HL-60 (cell line): ENCODE measurements at regions not wholly inside any gene's neighbourhood (a gene's known extent, or its start where the extent isn't known, plus 50 kb on each side); places are given as distances from the start of the nearest gene placed in this dataset.

Experiments used
- TF ChIP-seq, protein P1 (sequence below): IDR thresholded peaks from one replicate; pipeline ENCODE4 v1.5.1; 2011; ENCODE audit warnings: low read length, control low read depth, inconsistent platforms; ENCODE audit not compliant: insufficient read depth
- TF ChIP-seq, protein P2 (sequence below): IDR thresholded peaks from 2 replicates; pipeline ENCODE4 v1.6.1; 2012; ENCODE audit warnings: low read depth; ENCODE audit not compliant: insufficient replicate concordance

DNA sequence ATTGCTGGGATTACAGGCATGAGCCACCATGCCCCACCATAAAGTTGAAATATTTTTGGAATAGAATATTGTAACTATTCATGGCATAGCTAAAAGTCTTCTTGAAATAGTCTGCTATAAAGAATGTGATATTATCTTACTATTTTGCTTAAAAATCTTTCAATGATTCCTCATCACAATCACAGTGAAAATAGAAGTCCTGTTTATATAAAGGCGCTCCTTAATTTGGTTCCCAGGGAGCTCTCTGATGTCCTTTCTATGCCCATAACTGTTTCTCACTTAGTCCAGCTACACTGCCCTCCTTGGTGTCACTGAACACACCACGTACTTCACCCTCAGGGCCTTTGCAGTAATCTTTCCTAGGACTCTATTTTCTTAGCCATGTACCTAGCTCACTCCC lies 331.7 kb upstream of the GIMD1 start:
- TF ChIP-seq, protein P1, sequence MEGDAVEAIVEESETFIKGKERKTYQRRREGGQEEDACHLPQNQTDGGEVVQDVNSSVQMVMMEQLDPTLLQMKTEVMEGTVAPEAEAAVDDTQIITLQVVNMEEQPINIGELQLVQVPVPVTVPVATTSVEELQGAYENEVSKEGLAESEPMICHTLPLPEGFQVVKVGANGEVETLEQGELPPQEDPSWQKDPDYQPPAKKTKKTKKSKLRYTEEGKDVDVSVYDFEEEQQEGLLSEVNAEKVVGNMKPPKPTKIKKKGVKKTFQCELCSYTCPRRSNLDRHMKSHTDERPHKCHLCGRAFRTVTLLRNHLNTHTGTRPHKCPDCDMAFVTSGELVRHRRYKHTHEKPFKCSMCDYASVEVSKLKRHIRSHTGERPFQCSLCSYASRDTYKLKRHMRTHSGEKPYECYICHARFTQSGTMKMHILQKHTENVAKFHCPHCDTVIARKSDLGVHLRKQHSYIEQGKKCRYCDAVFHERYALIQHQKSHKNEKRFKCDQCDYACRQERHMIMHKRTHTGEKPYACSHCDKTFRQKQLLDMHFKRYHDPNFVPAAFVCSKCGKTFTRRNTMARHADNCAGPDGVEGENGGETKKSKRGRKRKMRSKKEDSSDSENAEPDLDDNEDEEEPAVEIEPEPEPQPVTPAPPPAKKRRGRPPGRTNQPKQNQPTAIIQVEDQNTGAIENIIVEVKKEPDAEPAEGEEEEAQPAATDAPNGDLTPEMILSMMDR, result no peak
- TF ChIP-seq, protein P2, sequence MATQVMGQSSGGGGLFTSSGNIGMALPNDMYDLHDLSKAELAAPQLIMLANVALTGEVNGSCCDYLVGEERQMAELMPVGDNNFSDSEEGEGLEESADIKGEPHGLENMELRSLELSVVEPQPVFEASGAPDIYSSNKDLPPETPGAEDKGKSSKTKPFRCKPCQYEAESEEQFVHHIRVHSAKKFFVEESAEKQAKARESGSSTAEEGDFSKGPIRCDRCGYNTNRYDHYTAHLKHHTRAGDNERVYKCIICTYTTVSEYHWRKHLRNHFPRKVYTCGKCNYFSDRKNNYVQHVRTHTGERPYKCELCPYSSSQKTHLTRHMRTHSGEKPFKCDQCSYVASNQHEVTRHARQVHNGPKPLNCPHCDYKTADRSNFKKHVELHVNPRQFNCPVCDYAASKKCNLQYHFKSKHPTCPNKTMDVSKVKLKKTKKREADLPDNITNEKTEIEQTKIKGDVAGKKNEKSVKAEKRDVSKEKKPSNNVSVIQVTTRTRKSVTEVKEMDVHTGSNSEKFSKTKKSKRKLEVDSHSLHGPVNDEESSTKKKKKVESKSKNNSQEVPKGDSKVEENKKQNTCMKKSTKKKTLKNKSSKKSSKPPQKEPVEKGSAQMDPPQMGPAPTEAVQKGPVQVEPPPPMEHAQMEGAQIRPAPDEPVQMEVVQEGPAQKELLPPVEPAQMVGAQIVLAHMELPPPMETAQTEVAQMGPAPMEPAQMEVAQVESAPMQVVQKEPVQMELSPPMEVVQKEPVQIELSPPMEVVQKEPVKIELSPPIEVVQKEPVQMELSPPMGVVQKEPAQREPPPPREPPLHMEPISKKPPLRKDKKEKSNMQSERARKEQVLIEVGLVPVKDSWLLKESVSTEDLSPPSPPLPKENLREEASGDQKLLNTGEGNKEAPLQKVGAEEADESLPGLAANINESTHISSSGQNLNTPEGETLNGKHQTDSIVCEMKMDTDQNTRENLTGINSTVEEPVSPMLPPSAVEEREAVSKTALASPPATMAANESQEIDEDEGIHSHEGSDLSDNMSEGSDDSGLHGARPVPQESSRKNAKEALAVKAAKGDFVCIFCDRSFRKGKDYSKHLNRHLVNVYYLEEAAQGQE, result no peak
